Activated CD4-positive, alpha-beta T cell treated with anti-CD3 and anti-CD28 coated beads, Interleukin-2, amount 50 U/mL, for 16 hours (primary cell): ENCODE measurements at regions not wholly inside any gene's neighbourhood (a gene's known extent, or its start where the extent isn't known, plus 50 kb on each side); places are given as distances from the start of the nearest gene placed in this dataset.
"Not testable (repeated sequence)": the region's sequence is repeated elsewhere in the genome, so short reads cannot be mapped to it uniquely, and the experiment has no call there.

ENCODE experiments used
- DNase-seq: peaks from one replicate; pipeline ENCODE4 v3.0.0-alpha.2; 2020

GRCh38 chr2:128416109-128416785, 97.6 kb upstream of the HS6ST1 start:
- DNase-seq = no peak

DNA sequence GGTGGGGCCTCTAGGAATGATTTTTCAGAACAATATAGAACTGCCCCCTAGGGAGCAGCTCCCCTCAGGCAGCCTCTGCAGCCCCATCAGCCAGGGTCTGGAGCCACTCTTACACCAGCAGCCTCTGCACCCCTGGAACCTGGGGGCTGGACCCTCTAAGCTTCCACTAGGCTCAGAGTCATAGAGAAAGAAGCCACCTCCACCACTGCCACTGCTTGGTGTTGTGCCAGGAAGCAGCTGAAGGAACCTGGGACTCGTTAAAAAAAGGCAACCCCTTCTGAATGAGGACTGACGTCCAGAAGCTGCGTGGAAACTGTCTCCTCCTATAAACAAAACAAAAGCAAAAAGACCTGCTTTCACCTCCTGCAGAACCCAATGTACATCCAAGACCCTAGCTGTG, 98.1 kb upstream of the HS6ST1 start:
- DNase-seq = no peak

DNA sequence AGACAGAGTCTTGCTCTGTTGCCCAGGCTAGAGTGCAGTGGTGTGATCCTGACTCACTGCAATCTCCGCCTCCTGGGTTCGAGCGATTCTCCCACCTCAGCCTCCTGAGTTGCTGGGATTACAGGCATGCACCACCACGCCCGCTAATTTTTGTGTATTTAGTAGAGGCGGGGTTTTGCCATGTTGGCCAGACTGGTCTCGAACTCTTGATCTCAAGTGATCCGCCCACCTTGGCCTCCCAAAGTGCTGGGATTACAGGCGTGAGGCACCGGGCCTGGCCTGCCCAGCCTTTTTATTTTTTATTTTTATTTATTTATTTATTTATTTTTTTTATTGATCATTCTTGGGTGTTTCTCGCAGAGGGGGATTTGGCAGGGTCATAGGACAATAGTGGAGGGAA, 98.6 kb upstream of the HS6ST1 start:
- DNase-seq = not testable (repeated sequence)

DNA sequence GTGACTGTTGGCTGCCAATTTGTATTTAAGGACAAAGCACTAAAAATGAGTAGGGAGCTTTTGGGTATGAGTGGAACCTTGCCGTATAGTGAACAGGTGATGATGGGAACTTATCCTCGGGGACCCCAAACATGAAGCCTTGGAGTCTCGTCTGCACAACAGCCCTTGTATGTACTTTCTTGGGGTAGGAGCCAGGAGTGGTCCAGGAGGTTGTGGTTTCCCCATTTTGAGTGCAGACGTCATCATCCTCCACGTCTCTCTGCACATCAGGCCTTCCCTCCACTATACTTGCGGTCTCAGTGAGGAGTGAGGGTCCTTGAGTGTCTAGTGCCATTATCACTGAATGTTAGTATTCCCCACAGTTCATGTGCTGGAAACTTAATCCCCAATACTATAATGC, 101.5 kb upstream of the HS6ST1 start:
- DNase-seq = no peak

DNA sequence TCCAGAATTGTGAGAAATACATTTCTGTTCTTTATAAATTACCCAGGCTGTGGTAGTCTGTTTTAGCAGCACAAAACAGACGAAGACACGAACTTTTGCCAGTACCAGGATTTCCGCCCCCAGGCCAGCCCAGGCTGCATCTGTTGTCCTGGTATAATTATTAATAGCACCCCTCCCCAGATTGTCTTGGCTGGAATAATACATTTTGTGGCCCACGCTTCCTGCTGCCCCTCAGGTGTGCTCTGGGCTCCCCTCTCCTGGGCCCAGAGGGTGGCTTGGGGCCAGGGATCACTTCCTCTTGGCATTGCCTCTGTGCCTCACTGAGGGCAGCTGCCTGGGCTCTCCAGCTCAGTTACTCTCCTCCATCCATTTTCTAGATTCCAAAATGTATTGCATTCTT, 102.1 kb upstream of the HS6ST1 start:
- DNase-seq = no peak

- no peak for DNase-seq
These were observed 102.6 kb upstream of the HS6ST1 start for GRCh38 chr2:128421286-128421685.

DNA sequence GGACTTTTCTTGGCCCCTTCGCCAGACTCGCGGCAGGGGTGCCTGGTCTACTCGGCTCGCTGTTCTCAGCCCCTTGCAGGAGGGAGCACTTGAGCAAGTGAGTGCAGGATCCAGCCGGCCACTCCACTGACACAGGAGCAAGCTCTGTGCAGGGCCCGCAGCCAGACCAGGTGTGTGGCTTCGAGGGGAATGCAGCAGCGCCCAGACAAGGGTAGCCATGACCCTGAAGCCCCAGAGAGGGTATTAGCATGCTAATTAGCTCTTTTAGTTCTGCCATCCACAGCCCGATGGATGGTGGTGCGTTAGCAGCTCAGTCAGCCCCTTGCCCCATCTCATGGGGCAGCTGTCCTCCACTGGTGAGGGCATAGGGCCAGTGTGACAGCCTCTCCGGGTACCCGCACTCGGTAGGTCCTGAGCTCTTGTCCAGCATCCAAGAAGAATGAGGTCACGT, 103.2 kb upstream of the HS6ST1 start:
- no peak for DNase-seq

- DNase-seq = no peak
These were observed 103.9 kb upstream of the HS6ST1 start for GRCh38 chr2:128422571-128422970.

- DNase-seq = no peak
These were observed 105.1 kb upstream of the HS6ST1 start for GRCh38 chr2:128423788-128424165.

- DNase-seq = no peak
These were observed 105.9 kb upstream of the HS6ST1 start for GRCh38 chr2:128424406-128425171.

DNA sequence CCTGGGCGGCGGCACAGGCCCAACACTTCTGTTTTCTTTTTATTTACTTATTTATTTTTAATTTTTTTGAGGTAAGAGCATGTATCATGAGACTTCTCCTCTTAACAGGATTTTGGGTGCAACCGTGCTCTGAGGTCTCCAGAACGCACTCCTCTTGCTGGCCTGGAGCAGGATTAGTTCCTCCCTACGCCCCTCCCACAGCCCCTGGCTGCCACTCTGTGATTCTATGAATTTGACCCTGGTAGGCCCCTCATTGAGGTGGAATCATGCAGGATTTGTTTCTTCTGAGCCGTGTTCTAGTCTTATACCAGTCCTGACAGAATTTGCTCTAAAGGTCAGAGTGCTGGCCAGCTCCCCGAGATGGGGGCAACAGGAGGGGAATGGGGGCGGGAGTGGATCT, 106.5 kb upstream of the HS6ST1 start:
- DNase-seq = no peak

DNA sequence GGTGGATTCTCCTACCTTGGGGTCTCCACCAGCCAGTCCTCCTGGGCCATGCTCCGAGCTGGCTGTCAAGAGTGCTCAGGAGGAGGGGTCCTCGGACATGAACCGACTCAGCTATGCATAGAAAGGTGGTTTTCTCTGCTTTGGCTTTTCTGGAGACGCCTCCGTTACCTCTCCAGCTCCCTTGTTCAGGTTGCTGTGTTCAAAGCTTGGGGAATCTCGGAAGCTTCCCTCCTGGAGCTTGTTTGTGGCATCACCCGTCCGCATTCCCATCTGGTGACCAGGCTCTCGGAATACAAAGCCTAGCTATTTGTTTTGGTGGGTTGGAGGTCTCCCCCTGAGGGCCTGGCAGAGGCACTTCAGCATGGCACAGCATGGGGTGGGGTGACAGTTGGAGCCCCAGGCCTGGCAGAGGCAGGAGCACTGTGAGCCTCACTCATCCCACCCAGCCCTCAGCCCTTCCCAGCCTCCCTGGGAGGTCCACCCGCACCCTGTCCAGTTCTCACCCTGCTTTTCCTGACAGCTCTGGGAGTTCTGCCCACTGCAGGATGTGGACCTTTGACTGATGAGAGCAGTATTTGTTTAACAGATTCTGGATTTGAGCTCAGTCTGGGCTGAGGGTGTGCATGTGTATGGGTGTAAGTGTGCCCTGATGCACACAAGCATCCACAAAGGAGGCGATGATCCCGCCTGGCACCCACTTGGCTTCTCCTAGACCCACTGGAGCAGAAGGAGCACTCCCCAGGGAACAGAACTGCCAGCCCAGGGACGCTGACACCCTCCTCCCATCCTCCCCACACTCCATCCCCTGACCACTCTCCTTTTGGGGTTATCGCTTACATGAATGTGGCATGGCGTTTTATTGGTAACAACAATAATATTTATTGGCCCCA, 107.3 kb upstream of the HS6ST1 start:
- no peak for DNase-seq

- no peak for DNase-seq
These were observed 108.7 kb upstream of the HS6ST1 start for GRCh38 chr2:128427413-128427755.

DNA sequence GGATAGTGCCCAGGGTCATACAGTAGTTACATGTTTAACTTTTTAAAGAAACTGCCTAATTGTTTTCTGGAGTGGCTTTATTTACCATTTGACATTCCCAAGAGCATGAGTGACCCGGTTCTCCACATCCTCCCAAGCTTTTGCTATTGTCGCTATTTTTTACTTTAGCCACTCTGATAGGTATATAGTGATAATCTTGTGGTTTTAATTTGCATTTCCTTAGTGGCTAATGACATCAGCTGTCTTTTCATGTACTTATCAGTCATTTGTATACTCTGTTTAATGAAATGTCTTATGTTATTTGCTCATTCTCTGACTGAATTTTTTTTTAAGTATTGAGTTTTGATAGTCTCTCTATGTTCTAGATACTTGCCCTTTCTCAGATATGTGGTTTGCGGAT, 109.7 kb upstream of the HS6ST1 start:
- no peak for DNase-seq

DNA sequence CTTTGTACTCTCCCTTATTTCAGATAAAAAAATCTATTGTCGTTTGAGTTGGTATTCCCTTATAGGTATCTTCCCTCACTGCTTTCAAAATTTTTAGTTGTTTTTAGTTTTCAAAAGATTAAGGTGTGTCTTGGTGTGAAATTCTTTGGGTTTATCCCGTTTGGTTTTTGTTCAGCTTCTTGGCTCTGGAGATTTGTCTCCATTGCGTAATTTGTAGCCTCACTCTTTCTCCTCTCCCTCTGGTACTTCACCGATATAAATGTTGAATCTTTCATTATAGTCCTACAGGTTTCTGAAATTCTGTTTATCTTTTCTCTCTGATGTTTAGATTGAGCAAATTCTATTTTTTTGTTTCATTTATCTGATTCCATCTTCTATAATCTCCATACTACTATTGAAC, 113.8 kb upstream of the HS6ST1 start:
- DNase-seq = no peak

GRCh38 chr2:128433911-128434550, 115.4 kb upstream of the HS6ST1 start:
- DNase-seq = no peak

GRCh38 chr2:128435576-128436478, 117.2 kb upstream of the HS6ST1 start:
- no peak for DNase-seq

- no peak for DNase-seq
These were observed 118.0 kb upstream of the HS6ST1 start for GRCh38 chr2:128436479-128437203.

GRCh38 chr2:128437204-128437565, 118.5 kb upstream of the HS6ST1 start:
- DNase-seq = no peak

GRCh38 chr2:128438091-128438490, 119.4 kb upstream of the HS6ST1 start:
- DNase-seq = no peak

- DNase-seq = no peak
These were observed 119.9 kb upstream of the HS6ST1 start for GRCh38 chr2:128438586-128438985.
